Activated CD4-positive, alpha-beta T cell treated with anti-CD3 and anti-CD28 coated beads for 48 hours (primary cell): ENCODE measurements at regions not wholly inside any gene's neighbourhood (a gene's known extent, or its start where the extent isn't known, plus 50 kb on each side); places are given as distances from the start of the nearest gene placed in this dataset.

Experiments
- DNase-seq: peaks from one replicate; pipeline ENCODE4 v3.0.0-alpha.2; 2020

GRCh38 chr15:70469651-70470555, 293.5 kb downstream of the UACA start:
- no peak for DNase-seq

- DNase-seq, result no peak
Observed at GRCh38 chr15:70469182-70469581, 294.2 kb downstream of the UACA start.

GRCh38 chr15:70466895-70467529, 296.3 kb downstream of the UACA start:
- DNase-seq, result peak; percentile 62

GRCh38 chr15:70466305-70466704, 297.1 kb downstream of the UACA start:
- DNase-seq, result no peak

GRCh38 chr15:70465812-70466211, 297.5 kb downstream of the UACA start:
- DNase-seq, result no peak

GRCh38 chr15:70463453-70463834, 299.9 kb downstream of the UACA start:
- DNase-seq, result no peak

- no peak for DNase-seq
Observed at GRCh38 chr15:70461992-70462391, 301.4 kb downstream of the UACA start.

- DNase-seq, result no peak
Observed at GRCh38 chr15:70461017-70461416, 302.3 kb downstream of the UACA start.

GRCh38 chr15:70459312-70459711, 304.0 kb downstream of the UACA start:
- no peak for DNase-seq

GRCh38 chr15:70453766-70454165, 309.6 kb downstream of the UACA start:
- DNase-seq, result no peak

- DNase-seq, result no peak
Observed at GRCh38 chr15:70453238-70453637, 310.1 kb downstream of the UACA start.

GRCh38 chr15:70451821-70452653, 311.3 kb downstream of the UACA start:
- peak; percentile 40 for DNase-seq

- no peak for DNase-seq
Observed at GRCh38 chr15:70450142-70450443, 313.3 kb downstream of the UACA start.

GRCh38 chr15:70449311-70450141, 313.8 kb downstream of the UACA start:
- DNase-seq, result no peak

- peak; percentile 48 for DNase-seq
Observed at GRCh38 chr15:70447928-70448698, 315.2 kb downstream of the UACA start.

GRCh38 chr15:70447521-70447920, 315.8 kb downstream of the UACA start:
- no peak for DNase-seq

GRCh38 chr15:70447081-70447480, 316.3 kb downstream of the UACA start:
- no peak for DNase-seq

- no peak for DNase-seq
Observed at GRCh38 chr15:70443486-70444273, 319.7 kb downstream of the UACA start.

- no peak for DNase-seq
Observed at GRCh38 chr15:70442616-70443321, 320.6 kb downstream of the UACA start.

- DNase-seq, result no peak
Observed at GRCh38 chr15:70442211-70442610, 321.1 kb downstream of the UACA start.
